ENCODE measurements at regions not wholly inside any gene's neighbourhood (a gene's known extent, or its start where the extent isn't known, plus 50 kb on each side); places are given as distances from the start of the nearest gene placed in this dataset.
"Not testable (repeated sequence)": the region's sequence is repeated elsewhere in the genome, so short reads cannot be mapped to it uniquely, and the experiment has no call there.

DNA sequence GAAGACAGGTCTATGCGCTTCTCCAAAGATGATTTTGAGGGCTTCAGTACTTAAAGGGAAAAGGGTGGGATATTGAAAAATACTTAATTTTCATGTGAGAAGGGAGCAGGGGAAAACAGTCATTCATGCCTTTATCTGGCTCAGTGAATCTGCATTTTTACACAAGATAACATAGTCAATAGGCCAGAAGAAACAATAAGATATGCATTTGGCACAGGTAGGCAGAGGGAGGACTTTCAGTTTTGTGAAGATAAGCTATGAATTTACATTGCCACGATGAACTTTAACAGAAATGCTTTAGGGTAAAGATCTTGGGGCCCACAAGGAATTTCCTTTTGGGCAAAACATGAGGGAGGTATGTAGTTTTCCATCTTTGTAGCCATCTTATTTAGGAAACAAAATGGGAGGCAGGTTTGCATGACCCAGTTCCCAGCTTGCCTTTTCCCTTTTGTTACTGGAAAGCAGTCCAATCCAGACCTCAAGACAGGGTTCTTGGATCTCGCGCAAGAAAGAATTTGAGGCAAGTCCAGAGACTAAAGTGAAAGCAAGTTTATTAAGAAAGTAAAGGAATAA lies 504.2 kb downstream of the IGSF11 start:
- Mint-ChIP-seq H3K4me1 (no peaks in the 10 kb centered on the region), H3K9me3 (peaks cover 16% of the 10 kb centered on the region), H3K36me3 (no peaks in the 10 kb centered on the region), H3K27ac (no peak overlapping the region), H3K4me3 (no peak overlapping the region)
- DNase-seq (ENCODE audit: low spot score in 2 of 2) (no peak), ATAC-seq (no peak)

DNA sequence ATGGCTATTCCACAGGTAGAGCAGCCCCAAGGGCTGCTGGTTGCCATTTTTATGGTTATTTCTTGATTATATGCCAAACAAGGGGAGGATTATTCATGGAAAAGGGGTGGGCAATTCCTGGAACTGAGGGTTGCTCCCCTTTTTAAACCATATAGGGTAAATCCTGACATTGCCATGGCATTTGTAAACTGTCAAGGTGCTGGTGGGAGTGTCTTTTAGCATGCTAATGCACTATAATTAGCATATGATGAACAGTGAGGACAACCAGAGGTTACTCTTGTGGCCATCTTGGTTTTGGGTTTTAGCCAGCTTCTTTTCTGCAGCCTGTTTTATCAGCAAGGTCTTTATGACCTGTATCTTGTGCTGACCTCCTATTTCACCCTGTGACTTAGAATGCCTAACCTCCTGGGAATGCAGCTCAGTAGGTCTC lies 503.7 kb downstream of the IGSF11 start:
- H3K4me1 Mint-ChIP-seq; H3K4me3 Mint-ChIP-seq; H3K27ac Mint-ChIP-seq; H3K36me3 Mint-ChIP-seq; DNase-seq (ENCODE audit: low spot score in 2 of 2); ATAC-seq: not testable (repeated sequence)
- H3K9me3 Mint-ChIP-seq = peaks cover 13% of the 10 kb centered on the region

DNA sequence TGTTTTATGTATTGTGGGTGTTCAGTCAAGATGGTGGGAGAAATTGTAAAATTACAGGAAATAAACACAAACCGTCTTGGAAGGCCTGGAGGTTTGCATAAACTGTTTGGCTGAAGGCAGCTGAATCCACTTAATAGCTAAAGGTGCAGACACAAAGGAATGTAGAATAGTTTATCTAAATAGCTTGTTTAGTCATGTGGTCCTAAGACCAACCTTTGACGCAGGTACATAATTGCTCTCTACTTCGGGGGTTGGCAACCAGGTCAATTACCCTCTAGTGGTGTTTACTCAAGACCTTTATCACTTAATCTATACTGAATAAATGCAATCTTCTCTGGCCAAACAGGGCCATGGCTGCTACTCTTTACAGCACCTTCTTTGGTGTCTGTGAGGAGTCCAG lies 502.8 kb downstream of the IGSF11 start:
- H3K27ac Mint-ChIP-seq = no peak overlapping the region
- no peak for ATAC-seq
- no peak for DNase-seq (ENCODE audit: low spot score in 2 of 2)
- no peaks in the 10 kb centered on the region for H3K4me1 Mint-ChIP-seq
- no peak overlapping the region for H3K4me3 Mint-ChIP-seq
- H3K36me3 Mint-ChIP-seq = no peaks in the 10 kb centered on the region
- H3K9me3 Mint-ChIP-seq = peaks cover 11% of the 10 kb centered on the region

DNA sequence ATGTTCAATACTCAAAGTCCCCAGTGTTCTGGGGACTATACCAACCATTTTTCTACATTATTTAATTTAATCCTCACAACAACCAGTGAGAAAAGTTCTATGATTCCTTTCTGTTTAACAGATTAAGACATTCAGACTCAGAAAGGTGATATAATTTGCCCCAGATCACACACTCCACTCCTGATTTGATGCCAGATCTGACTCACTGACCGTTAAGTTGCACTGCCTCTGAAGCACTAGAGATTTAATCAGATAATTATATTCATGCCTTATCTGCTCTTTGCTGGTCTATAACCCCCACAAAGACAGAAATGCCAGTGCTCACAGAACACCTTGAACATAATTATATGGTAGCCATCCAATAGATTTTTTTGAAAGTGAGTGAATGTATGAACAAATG lies 501.0 kb downstream of the IGSF11 start:
- no peak overlapping the region for H3K27ac Mint-ChIP-seq
- H3K9me3 Mint-ChIP-seq = peaks cover 14% of the 10 kb centered on the region
- H3K36me3 Mint-ChIP-seq = no peaks in the 10 kb centered on the region
- DNase-seq (ENCODE audit: low spot score in 2 of 2) (no peak), ATAC-seq (no peak)
- no peak overlapping the region for H3K4me3 Mint-ChIP-seq
- H3K4me1 Mint-ChIP-seq = no peaks in the 10 kb centered on the region

DNA sequence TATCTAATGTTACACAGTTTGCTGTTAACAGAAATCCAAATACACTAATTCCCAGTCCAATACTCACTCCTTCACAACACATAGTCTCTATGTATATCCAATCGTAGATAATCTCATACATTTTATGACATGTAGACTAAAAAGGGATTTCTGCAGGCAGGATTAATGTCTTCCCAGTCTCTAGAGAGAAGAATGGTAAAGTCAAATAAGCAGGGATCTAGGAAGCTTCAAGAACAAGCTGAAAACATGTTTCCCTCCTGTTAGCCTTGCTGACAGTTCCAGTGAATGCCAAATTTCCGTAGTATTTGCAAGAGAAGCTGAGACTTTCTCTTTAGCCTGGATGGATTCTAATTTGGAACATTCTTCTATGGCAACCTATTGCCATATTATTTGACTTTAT lies 500.1 kb downstream of the IGSF11 start:
- DNase-seq (ENCODE audit: low spot score in 2 of 2) (no peak), ATAC-seq (no peak)
- Mint-ChIP-seq H3K36me3 (no peaks in the 10 kb centered on the region), H3K9me3 (peaks cover 16% of the 10 kb centered on the region), H3K4me1 (no peaks in the 10 kb centered on the region), H3K27ac (no peak overlapping the region), H3K4me3 (no peak overlapping the region)

- Mint-ChIP-seq H3K4me1 (no peaks in the 10 kb centered on the region), H3K36me3 (no peaks in the 10 kb centered on the region), H3K9me3 (peaks cover 18% of the 10 kb centered on the region), H3K4me3 (no peak overlapping the region), H3K27ac (no peak overlapping the region)
- DNase-seq (ENCODE audit: low spot score in 2 of 2) (no peak), ATAC-seq (no peak)
These were observed 497.9 kb downstream of the IGSF11 start for GRCh38 chr3:118536764-118537163.

DNA sequence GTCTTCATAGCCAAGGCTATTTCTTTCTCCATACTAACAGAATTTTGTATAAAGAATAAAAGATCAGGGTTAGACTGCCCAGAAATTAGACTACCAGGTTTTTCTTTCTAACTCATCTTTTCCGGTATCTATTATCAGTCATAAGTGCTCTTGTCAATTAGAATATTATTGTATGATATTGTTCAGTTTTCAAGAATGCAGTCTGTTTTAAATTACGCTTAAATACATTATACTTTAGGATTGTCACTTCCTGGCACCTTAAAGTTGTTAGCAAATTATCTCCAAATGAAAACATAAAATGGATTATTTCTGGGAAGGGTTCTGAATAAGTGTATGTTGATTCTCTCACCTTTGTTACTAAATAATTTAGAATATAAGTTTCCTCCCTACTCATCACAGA lies 497.2 kb downstream of the IGSF11 start:
- Mint-ChIP-seq H3K27ac (no peak overlapping the region), H3K4me3 (no peak overlapping the region), H3K4me1 (no peaks in the 10 kb centered on the region), H3K36me3 (no peaks in the 10 kb centered on the region), H3K9me3 (peaks cover 23% of the 10 kb centered on the region)
- DNase-seq (ENCODE audit: low spot score in 2 of 2) = no peak
- ATAC-seq = no peak

- ATAC-seq = no peak
- no peak for DNase-seq (ENCODE audit: low spot score in 2 of 2)
- Mint-ChIP-seq H3K4me3 (no peak overlapping the region), H3K4me1 (no peaks in the 10 kb centered on the region), H3K36me3 (no peaks in the 10 kb centered on the region), H3K9me3 (peaks cover 23% of the 10 kb centered on the region), H3K27ac (no peak overlapping the region)
These were observed 496.5 kb downstream of the IGSF11 start for GRCh38 chr3:118538187-118538586.

DNA sequence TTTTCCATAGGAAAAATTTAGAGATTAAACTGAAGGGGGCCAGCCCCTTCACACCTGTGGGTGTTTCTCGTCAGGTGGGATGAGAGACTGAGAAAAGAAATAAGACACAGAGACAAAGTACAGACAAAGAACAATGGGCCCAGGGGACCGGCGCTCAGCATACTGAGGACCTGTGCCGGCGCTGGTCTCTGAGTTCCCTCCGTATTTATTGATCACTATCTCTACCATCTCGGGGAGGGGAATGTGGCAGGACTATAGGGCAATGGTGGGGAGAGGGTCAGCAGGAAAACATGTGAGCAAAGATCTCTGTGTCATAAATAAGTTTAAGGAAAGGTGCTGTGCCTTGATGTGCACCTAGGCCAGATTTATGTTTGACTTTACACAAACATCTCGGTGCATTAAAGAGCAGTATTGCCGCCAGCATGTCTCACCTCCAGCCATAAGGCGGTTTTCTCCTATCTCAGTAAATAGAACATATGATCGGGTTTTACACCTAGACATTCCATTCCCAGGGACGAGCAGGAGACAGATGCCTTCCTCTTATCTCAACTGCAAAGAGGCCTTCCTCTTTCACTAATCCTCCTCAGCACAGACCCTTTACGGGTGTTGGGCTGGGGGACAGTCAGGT lies 494.7 kb downstream of the IGSF11 start:
- H3K4me3 Mint-ChIP-seq; H3K36me3 Mint-ChIP-seq; H3K27ac Mint-ChIP-seq; H3K4me1 Mint-ChIP-seq; DNase-seq (ENCODE audit: low spot score in 2 of 2); ATAC-seq: not testable (repeated sequence)
- H3K9me3 Mint-ChIP-seq = peaks cover 21% of the 10 kb centered on the region

- H3K4me3 Mint-ChIP-seq; DNase-seq (ENCODE audit: low spot score in 2 of 2); H3K27ac Mint-ChIP-seq; ATAC-seq; H3K4me1 Mint-ChIP-seq; H3K36me3 Mint-ChIP-seq: not testable (repeated sequence)
- H3K9me3 Mint-ChIP-seq = peaks cover 23% of the 10 kb centered on the region
These were observed 494.2 kb downstream of the IGSF11 start for GRCh38 chr3:118540448-118540821.

DNA sequence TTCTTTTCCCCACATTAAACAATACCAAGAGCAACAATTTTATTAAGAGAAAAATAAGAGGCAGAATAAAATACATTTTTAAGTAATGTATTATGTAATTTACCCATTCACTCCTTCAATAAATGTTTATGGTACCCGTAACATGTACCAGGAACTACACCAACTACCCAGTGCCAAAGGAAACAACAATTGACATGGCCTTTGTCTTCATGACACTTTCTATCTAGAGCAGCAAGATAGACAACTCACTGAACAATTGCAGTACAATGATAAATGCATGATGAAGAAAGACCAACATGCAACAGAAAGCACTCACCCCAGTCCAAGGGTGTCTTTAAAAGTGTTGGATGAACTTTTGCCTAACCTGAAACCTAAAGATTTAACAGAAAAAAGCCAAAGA lies 493.8 kb downstream of the IGSF11 start:
- H3K9me3 Mint-ChIP-seq = peaks cover 23% of the 10 kb centered on the region
- no peaks in the 10 kb centered on the region for H3K36me3 Mint-ChIP-seq
- no peak for ATAC-seq
- no peak overlapping the region for H3K4me3 Mint-ChIP-seq
- no peak overlapping the region for H3K27ac Mint-ChIP-seq
- no peak for DNase-seq (ENCODE audit: low spot score in 2 of 2)
- no peaks in the 10 kb centered on the region for H3K4me1 Mint-ChIP-seq

DNA sequence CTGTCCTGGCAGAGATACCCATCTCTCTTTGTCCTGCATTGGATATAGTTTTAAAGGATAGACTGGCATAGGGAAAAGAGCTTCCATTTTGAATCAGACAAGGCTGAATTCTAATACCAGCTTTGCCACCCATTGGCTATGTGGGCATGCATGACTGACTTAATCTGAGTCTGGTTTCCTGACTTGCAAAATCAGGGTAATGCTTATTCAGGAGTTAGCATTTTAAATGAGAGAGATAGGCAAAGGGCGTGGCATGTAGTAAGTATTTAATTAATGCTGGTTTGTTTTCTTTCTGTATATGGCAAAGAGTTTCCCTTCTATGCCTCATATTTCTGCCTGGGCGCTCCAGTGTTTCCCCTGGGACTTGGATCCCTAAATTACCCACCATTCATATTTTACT lies 492.9 kb downstream of the IGSF11 start:
- Mint-ChIP-seq H3K4me3 (no peak overlapping the region), H3K4me1 (no peaks in the 10 kb centered on the region), H3K27ac (no peak overlapping the region), H3K9me3 (peaks cover 21% of the 10 kb centered on the region), H3K36me3 (no peaks in the 10 kb centered on the region)
- DNase-seq (ENCODE audit: low spot score in 2 of 2) (no peak), ATAC-seq (no peak)

DNA sequence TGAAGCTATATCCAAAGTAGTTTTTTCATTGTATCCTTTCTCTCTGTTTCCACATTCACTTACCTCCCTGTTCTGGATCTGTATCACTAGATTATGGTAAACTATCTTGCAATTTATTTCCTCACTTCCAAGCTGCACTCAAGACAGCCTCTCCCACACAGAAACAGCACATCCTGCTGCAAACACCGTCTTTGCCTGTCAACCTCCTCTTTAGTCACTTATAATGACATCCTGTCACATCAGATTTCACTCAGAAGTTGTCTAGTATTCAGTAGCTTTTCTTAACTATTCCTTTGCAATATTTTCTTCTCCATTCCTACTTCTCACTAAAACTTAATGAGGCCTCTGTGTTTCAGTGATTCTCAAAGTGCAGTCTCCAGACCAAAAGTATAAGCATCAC lies 490.8 kb downstream of the IGSF11 start:
- Mint-ChIP-seq H3K4me1 (no peaks in the 10 kb centered on the region), H3K27ac (no peak overlapping the region), H3K9me3 (peaks cover 17% of the 10 kb centered on the region), H3K4me3 (no peak overlapping the region), H3K36me3 (no peaks in the 10 kb centered on the region)
- no peak for ATAC-seq
- DNase-seq (ENCODE audit: low spot score in 2 of 2) = no peak

DNA sequence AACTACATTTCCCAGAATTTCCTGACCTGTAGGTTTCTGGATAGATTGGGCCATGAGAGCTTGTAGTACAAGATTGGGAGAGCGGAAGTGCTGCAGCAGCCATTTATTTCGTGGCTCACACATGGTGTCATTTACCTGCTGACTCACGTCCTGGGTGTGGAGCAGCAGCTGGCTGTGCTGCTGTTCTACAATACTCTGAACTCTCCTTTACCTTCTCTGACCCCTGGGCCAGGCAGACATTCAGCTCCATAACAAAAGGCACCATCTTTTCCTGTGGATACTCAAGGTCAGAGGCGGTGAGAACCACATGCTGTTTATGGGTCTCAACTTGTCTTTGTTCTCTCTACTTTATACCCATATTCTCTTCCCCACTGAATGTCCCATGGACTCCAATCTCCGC lies 490.2 kb downstream of the IGSF11 start:
- Mint-ChIP-seq H3K4me3 (no peak overlapping the region), H3K4me1 (no peaks in the 10 kb centered on the region)
- ATAC-seq = no peak

GRCh38 chr3:118548434-118548833 lies 486.2 kb downstream of the IGSF11 start:
- ATAC-seq (no peak), DNase-seq (ENCODE audit: low spot score in 2 of 2) (no peak)
- Mint-ChIP-seq H3K4me3 (no peak overlapping the region), H3K9me3 (peaks cover 6% of the 10 kb centered on the region), H3K36me3 (no peaks in the 10 kb centered on the region), H3K4me1 (no peaks in the 10 kb centered on the region), H3K27ac (no peak overlapping the region)

More for the DNA sequence above, 490.2 kb downstream of the IGSF11 start:
- H3K36me3 Mint-ChIP-seq = no peaks in the 10 kb centered on the region
- no peak overlapping the region for H3K27ac Mint-ChIP-seq
- peaks cover 13% of the 10 kb centered on the region for H3K9me3 Mint-ChIP-seq
- DNase-seq (ENCODE audit: low spot score in 2 of 2) = no peak

DNA sequence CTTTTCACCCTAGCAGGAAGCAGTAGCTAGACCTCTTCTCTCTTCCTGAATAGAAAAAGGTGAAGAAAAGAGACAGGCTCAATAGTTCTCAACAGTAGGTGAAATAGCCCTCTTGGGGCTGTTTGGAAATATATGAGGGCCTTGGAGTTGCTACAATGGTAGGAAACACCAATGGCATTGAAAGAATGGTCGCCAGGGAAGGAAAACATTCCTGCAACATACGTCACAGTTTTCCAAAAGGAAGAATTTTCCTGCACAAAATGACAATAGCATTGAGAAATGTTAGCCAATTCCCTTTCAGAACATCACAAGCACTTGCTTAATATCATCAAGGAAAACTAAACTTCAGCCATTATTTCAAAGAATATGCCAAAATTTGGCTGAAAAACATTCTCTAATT lies 484.5 kb downstream of the IGSF11 start:
- H3K27ac Mint-ChIP-seq = no peak overlapping the region
- DNase-seq (ENCODE audit: low spot score in 2 of 2) (no peak), ATAC-seq (no peak)
- no peaks in the 10 kb centered on the region for H3K36me3 Mint-ChIP-seq
- no peaks in the 10 kb centered on the region for H3K4me1 Mint-ChIP-seq
- peaks cover 1% of the 10 kb centered on the region for H3K9me3 Mint-ChIP-seq
- H3K4me3 Mint-ChIP-seq = no peak overlapping the region

DNA sequence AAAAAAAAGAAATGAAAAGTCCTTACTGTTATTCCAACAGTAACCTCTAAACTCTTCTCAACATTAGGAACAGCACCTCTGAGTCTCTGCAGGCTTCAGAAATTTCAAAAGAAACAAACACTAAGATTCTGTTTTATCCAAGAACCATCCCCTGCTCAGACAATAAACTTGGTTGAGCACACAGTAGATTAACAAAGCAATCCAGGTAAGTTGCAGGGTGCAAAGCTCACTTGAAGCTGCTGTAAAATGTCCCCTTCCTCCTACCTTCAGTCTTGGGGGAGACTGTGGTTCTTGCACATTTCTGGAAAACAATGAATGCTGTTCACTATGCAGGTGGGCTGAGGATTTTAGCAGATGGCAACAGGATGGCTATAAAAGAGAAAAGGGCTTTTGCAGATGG lies 484.1 kb downstream of the IGSF11 start:
- H3K27ac Mint-ChIP-seq = no peak overlapping the region
- H3K9me3 Mint-ChIP-seq = no peaks in the 10 kb centered on the region
- no peaks in the 10 kb centered on the region for H3K36me3 Mint-ChIP-seq
- H3K4me1 Mint-ChIP-seq = no peaks in the 10 kb centered on the region
- ATAC-seq = no peak
- H3K4me3 Mint-ChIP-seq = no peak overlapping the region
- DNase-seq (ENCODE audit: low spot score in 2 of 2) = no peak

Data from stimulated activated effector memory CD8-positive, alpha-beta T cell treated with anti-CD3 and anti-CD28 coated beads, Interleukin-12 subunit alpha, Interleukin-12 subunit beta, amount 100 ng/mL, for 72 hours (primary cell).